ENCODE measurements at regions not wholly inside any gene's neighbourhood (a gene's known extent, or its start where the extent isn't known, plus 50 kb on each side); places are given as distances from the start of the nearest gene placed in this dataset.
"Not testable (repeated sequence)": the region's sequence is repeated elsewhere in the genome, so short reads cannot be mapped to it uniquely, and the experiment has no call there.

- no peak for DNase-seq (ENCODE audit: low spot score)
- H3K9me3 ChIP-seq (ENCODE audit: control insufficient read depth in 4 of 4, low read length in 3 of 4), result no peaks in the 10 kb centered on the region
Measured at GRCh38 chr5:154601014-154601413, 123.0 kb upstream of the HAND1 start.

DNA sequence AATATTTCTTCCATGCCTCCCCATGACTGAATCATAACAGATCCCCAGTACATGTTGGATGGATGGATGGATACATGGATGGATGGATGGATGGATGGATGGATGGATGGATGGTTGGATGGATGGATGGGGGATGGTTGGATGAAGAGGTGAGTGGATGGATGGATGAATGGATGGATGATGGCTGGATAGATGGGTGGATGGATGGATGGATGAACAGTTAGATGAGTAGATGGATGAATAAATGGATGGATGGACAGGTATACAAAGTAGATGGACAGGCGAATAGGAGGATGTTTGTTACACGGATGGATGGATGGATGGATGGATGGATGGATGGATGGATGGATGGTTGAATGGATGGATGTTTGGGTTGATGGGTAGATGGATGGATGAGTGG is 120.0 kb upstream of the HAND1 start:
- Histone ChIP-seq H3K4me3 (ENCODE audit: low read depth in 1 of 3, low read length in 3 of 3) (no peak overlapping the region), H3K27ac (ENCODE audit: low read depth in 1 of 2, low read length in 2 of 2) (no peak overlapping the region), H3K36me3 (ENCODE audit: control insufficient read depth in 4 of 4, insufficient read depth in 3 of 4, low read depth in 1 of 4, low read length in 3 of 4) (no peaks in the 10 kb centered on the region), H3K4me1 (ENCODE audit: control insufficient read depth in 4 of 4, insufficient read depth in 4 of 4, low read length in 3 of 4) (no peaks in the 10 kb centered on the region), H3K27me3 (ENCODE audit: control insufficient read depth in 4 of 4, insufficient read depth in 4 of 4, low read length in 3 of 4) (peaks cover 0 to 4% (median 0%) of the 10 kb centered on the region in 4 donors), H3K9me3 (ENCODE audit: control insufficient read depth in 4 of 4, low read length in 3 of 4) (no peaks in the 10 kb centered on the region), H3K9ac (ENCODE audit: low read depth in 1 of 2, low read length in 2 of 2) (no peak overlapping the region)
- no peak for TF ChIP-seq RAD21 (IDR thresholded peaks at IDR 0.05)
- TF ChIP-seq HNF4A (conservative IDR thresholded peaks at IDR 0.05), result no peak
- no peak for TF ChIP-seq MAX (IDR thresholded peaks at IDR 0.05)
- no peak for TF ChIP-seq GABPA (IDR thresholded peaks at IDR 0.05 in 1 of 2, conservative IDR thresholded peaks at IDR 0.05 in 1 of 2)
- no peak for TF ChIP-seq FOXA2 (IDR thresholded peaks at IDR 0.05)
- TF ChIP-seq TAF1 (conservative IDR thresholded peaks at IDR 0.05), result no peak
- TF ChIP-seq NR2F2 (IDR thresholded peaks at IDR 0.05), result no peak
- no peak for TF ChIP-seq CTCF (IDR thresholded peaks at IDR 0.05; ENCODE audit: low read depth, low read length, missing input control)
- TF ChIP-seq ZBTB33 (IDR thresholded peaks at IDR 0.05), result no peak
- no peak for TF ChIP-seq EGR1 (IDR thresholded peaks at IDR 0.05; ENCODE audit: low read depth in 2 of 2)
- no peak for TF ChIP-seq YY1 (IDR thresholded peaks at IDR 0.05)
- TF ChIP-seq FOXA1 (IDR thresholded peaks at IDR 0.05), result no peak
- no peak for DNase-seq (ENCODE audit: low spot score)
- 76% methylated on average over 2 of the region's 2 CpGs for WGBS

More at GRCh38 chr5:154601014-154601413, 123.0 kb upstream of the HAND1 start:
- no peak for TF ChIP-seq FOXA2 (IDR thresholded peaks at IDR 0.05)
- no peak for TF ChIP-seq EGR1 (IDR thresholded peaks at IDR 0.05; ENCODE audit: low read depth in 2 of 2)
- no peak for TF ChIP-seq CTCF (IDR thresholded peaks at IDR 0.05; ENCODE audit: low read depth, low read length, missing input control)
- TF ChIP-seq FOXA1 (IDR thresholded peaks at IDR 0.05), result no peak
- TF ChIP-seq RXRA (IDR thresholded peaks at IDR 0.05), result no peak
- TF ChIP-seq SP1 (IDR thresholded peaks at IDR 0.05), result no peak
- no peak for TF ChIP-seq ATF3 (IDR thresholded peaks at IDR 0.05)
- TF ChIP-seq NR2F2 (IDR thresholded peaks at IDR 0.05), result no peak
- no peak for TF ChIP-seq HNF4A (conservative IDR thresholded peaks at IDR 0.05)
- TF ChIP-seq GABPA (IDR thresholded peaks at IDR 0.05 in 1 of 2, conservative IDR thresholded peaks at IDR 0.05 in 1 of 2), result no peak
- no peaks in the 10 kb centered on the region for H3K4me1 ChIP-seq (ENCODE audit: control insufficient read depth in 4 of 4, insufficient read depth in 4 of 4, low read length in 3 of 4)
- 86% methylated on average over 7 of the region's 7 CpGs for WGBS
- H3K36me3 ChIP-seq (ENCODE audit: control insufficient read depth in 4 of 4, insufficient read depth in 3 of 4, low read depth in 1 of 4, low read length in 3 of 4), result no peaks in the 10 kb centered on the region
- H3K4me3 ChIP-seq (ENCODE audit: low read depth in 1 of 3, low read length in 3 of 3), result no peak overlapping the region
- H3K27me3 ChIP-seq (ENCODE audit: control insufficient read depth in 4 of 4, insufficient read depth in 4 of 4, low read length in 3 of 4), result peaks cover 0 to 4% (median 0%) of the 10 kb centered on the region in 4 donors
- H3K9ac ChIP-seq (ENCODE audit: low read depth in 1 of 2, low read length in 2 of 2), result no peak overlapping the region
- no peak overlapping the region for H3K27ac ChIP-seq (ENCODE audit: low read depth in 1 of 2, low read length in 2 of 2)

GRCh38 chr5:154596844-154597243 is 118.8 kb upstream of the HAND1 start:
- H3K9me3 ChIP-seq (ENCODE audit: control insufficient read depth in 4 of 4, low read length in 3 of 4), result not testable (repeated sequence)

More at GRCh38 chr5:154596844-154597243, 118.8 kb upstream of the HAND1 start:
- not testable (repeated sequence) for H3K27ac ChIP-seq (ENCODE audit: low read depth in 1 of 2, low read length in 2 of 2); H3K4me1 ChIP-seq (ENCODE audit: control insufficient read depth in 4 of 4, insufficient read depth in 4 of 4, low read length in 3 of 4); H3K9ac ChIP-seq (ENCODE audit: low read depth in 1 of 2, low read length in 2 of 2); DNase-seq (ENCODE audit: low spot score); H3K4me3 ChIP-seq (ENCODE audit: low read depth in 1 of 3, low read length in 3 of 3); H3K27me3 ChIP-seq (ENCODE audit: control insufficient read depth in 4 of 4, insufficient read depth in 4 of 4, low read length in 3 of 4); H3K36me3 ChIP-seq (ENCODE audit: control insufficient read depth in 4 of 4, insufficient read depth in 3 of 4, low read depth in 1 of 4, low read length in 3 of 4)
- 80% methylated on average over 5 of the region's 5 CpGs for WGBS

Measured in liver (tissue), 8 donors.